Inflammatory macrophage (primary cell): ENCODE measurements at regions not wholly inside any gene's neighbourhood (a gene's known extent, or its start where the extent isn't known, plus 50 kb on each side); places are given as distances from the start of the nearest gene placed in this dataset.
"Not testable (repeated sequence)": the region's sequence is repeated elsewhere in the genome, so short reads cannot be mapped to it uniquely, and the experiment has no call there.

Experiments
- DNase-seq, 2 donors: peaks; one replicate each; pipeline ENCODE4 v3.0.0-alpha.2; 2020 to 2022

DNA sequence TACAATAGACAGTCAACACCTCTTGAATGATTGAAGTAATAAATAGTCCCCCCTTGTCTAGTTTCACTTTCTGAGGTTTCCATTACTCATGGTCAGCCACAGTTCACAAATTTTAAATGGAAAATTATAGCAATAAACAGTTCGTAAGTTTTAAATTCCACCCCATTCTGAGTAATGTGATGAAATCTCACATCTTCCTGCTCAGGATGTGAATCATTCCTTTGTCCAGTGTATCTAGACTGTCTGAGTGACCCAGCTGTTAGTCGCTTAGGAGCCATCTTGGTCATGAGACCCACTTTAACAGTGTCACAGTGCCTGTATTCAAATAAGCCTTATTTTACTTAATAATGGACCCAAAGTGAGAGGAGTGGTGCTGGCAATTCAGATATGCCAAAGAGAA lies 311.6 kb upstream of the PRR16 start:
- DNase-seq = peak; percentile 27 to 56

DNA sequence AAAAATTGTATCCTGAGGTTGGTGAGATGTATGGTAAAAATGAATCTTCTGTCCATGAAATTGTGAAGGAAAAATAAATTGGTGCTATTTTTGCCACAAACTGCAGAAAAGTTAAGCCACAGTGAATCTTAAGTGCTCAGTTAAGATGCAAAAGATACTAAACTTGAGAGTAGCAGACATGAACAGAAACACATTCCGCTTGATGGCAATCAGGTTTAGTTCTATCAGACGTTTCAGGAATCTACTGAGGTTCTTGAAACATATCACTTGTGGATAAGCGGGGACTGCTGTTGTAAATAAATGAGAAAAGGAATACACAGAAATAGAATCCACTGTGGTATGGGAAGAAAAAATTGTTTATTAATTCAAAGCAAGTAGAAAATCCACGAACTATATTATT lies 311.2 kb upstream of the PRR16 start:
- DNase-seq = no peak

DNA sequence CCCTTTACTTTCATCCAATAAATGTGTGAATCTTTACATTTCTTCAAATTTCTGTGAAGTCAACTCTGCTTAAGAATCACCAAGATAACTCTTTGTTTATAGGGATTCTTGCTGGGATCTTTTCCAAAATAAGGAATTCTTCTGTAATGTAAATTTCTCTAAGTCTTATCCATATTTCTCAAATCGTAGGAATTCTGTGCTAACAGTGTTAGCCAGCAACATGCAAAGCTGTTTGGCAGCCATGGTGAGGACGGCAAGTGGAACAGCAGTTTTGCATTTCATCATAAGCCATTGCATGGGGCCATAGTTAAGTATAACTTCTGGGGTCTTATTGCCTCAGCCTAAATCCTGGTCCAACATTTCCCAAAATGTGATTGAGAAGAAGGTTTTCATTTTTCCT lies 310.5 kb upstream of the PRR16 start:
- no peak for DNase-seq

DNA sequence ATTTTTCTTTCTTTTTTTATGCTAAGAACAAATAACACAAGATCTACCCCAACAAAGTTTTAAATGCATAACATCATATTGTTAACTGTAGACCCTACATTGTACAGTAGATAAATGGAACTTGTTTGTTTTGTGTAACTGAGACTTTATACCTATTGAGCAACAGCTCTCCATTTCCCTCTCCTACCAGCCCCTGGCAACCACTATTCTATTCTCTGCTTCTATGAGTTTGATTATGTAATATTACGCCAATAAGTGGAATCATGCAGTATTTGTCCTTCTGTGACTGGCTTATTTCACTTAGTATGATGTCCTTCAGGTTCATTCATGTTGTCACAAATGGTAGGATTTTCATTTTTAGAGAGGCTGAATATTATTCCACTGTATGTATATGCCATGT lies 308.2 kb upstream of the PRR16 start:
- DNase-seq = peak in 1 of 2 donors; percentile 56

DNA sequence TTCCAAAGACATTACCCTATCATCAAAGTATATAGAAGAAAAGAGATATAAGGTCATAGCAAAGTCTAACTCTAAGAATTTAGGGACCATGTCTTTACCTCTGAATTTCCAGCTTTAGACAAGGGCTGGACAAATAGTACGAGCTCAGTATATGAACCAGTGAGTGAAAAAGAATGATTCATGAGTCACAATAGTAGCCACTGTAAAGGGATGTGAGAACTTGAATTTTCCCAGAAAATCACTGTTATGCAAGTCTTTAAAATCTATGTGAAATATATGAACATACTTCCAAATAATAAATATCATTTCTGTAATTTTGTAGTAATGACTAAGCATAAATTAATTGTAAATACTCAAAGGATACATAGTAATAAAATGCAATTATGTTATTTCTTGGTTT lies 305.9 kb upstream of the PRR16 start:
- peak in 1 of 2 donors; percentile 42 for DNase-seq

DNA sequence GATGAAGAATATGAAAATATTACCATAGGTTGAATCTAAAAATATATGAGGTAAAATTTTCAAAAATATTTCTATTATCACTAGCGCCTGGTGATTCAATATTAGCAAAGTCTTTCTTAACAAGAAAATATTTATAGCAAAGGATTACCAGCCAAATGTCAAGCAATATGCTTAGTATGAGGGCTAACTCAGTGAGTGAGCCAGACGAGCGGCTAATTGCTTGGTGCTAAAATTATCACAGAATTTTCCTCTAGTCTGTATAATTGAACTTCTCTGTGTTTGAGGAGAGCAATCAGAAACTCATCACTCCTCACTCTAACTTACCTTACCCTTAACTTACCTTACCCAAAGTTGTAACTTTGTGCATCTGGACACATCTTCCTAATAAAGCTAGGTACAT lies 304.9 kb upstream of the PRR16 start:
- no peak for DNase-seq

DNA sequence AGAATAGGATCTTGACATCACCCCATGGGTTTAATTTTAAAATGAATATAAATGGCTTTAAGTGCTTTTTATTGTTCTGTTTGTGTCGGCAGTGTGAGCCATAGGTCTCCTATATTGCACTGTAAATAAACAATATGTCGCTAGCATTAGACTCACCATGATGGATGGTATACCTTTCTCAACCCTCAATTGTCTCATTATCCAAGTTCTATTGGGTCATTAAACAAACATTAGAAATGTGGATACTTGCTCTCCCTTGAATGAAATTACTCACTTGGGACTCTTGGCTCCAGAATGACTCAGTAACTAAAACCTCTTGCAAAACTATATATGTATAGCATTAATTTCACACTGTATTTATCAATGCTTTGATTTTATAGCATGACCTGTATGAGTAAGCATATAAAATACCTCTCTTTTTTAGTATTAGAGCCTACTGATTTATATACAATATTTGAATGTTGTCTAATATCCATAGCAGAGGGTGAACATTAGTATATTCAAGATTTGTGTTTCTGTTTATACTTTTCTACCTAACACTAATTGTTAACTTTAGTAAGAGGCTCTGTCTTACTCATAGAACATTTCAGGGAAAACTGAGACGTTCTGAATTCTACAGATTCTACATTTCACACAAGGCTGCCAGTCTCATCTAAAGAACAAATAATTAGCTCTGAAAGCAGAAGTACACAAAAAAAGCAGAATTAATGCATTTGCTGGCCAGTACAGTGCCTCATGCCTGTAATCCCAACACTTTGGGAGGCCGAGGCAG lies 303.8 kb upstream of the PRR16 start:
- DNase-seq = no peak

DNA sequence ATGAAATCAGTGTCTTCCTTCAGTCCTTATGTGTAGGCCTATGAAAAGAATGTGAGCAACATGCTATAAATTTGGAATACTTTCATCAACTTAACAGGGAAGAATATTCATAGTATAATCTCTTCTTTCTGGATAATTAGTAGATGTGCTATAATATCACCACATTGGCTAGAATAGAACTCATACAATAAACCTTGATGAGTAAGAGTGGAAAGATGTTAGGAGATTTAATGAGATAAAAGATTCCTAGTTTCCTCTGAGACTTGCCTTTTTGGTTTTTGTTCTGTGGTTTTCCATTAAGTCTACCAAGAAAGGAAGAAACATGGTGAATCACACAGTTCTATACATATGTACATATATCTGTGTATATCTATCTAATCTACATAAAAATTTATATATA lies 301.8 kb upstream of the PRR16 start:
- DNase-seq = no peak

DNA sequence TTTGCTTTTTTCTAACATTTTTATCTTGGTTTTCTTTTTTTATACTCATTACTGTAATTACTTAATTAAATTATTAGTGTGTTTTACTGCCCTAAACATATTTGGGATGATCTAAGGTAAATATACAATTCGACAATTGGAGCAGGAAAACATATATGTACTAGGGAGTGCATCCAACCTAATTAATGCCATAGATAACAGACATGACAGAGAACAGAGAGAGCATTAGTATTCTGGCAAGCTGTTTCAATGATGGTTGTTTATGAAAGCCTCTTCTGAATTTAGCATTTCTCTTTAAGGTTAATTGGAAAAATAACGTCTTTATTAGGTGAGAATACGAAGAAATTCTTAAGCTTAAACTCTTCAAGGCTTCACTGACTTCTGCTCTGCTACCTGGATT lies 300.1 kb upstream of the PRR16 start:
- no peak for DNase-seq

DNA sequence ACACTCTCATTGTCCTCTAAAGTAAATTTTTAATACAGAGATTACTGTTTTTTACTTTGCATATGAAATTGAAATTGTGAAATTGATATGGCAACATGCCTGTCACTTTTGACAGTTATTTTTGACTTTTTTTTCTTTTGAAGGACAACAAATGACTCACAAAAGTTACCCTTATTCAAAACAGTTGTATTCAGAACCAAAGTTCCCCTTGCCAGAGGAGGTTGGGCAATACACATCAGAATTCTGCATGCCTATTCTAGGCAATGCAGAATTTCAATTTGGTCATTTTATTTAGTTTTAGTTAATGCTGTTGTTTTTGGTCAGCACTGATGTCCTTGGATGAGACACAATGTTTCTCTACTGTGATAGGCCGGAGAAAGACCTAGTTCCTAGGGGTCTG lies 299.1 kb upstream of the PRR16 start:
- DNase-seq = peak; percentile 24 to 44

DNA sequence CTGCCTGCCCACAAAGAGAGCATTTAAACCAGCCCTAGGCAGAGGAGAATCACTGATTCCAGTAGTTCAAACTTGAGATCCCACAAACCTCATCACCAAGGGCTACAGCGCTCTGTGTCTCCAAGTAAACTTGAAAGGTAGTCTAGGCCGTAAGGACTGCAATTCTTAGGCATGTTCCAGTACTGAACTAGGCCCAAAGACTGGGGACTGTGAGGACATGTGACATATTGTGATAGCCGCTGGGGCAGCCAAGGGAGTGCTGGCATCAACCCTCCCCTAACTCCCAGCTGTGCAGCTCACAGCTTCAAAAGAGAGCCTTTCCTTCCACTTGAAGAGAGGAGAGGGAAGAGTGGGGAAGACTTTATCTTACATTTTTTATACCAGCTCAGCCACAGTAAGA lies 291.0 kb upstream of the PRR16 start:
- no peak for DNase-seq

DNA sequence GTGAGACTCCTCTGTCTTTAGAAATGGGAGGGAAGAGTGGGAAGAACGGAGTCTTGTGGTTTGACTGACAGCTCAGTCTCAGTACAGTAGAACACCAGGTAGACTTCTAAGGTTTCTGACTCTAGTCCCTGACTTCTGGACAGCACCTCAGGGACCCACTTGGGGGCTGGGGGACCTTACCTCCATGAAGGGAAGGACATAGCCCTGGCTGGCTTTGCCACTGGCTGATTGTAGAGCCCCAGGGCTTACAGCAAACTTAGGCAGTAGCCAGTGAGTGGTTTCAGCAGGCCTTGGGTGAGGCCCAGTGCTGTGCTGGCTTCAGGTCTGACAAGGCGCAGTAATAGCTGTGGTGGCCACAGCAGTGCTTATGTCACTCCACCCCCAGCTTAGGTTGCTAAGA lies 290.0 kb upstream of the PRR16 start:
- no peak for DNase-seq

DNA sequence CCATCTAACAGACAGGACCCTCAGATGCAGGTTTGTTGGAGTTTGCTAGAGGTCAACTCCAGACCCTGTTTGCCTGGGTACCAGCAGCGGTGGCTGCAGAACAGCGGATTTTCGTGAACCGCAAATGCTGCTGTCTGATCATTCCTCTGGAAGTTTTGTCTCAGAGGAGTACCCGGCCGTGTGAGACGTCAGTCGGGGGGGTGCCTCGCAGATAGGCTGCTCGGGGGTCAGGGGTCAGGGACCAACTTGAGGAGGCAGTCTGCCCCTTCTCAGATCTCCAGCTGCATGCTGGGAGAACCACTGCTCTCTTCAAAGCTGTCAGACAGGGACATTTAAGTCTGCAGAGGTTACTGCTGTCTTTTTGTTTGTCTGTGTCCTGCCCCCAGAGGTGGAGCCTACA lies 282.9 kb upstream of the PRR16 start:
- DNase-seq = not testable (repeated sequence)

DNA sequence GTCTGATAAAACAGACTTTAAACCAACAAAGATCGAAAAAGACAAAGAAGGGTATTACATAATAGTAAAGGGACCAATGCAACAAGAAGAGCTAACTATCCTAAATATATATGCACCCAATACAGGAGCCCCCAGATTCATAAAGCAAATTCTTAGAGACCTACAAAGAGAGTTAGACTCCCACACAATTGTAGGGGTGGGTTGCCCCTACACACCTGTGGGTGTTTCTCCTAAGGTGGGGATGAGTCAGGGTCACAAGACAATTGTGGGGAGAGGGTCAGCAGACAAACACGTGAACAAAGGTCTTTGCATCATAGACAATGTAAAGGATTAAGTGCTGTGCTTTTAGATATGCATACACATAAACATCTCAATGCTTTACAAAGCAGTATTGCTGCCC lies 269.4 kb upstream of the PRR16 start:
- not testable (repeated sequence) for DNase-seq

DNA sequence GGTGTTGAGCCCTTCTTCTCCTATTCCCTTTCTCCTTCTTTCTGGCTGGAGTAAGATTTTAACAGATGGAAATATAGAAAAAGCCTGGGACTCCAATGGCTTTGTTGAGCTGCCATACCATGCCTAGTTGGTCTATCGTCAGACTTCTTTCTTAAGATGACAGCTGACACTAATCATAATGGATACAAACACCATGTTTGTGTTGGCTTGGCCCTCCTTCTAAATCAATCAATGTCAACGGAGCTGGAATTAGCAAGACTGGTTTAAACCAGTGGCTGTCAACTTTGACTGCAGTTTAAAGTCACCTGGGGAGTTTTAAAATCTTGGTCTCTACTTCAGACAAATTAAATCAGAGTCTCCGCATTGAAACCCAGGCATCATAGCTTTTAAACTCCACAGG lies 264.5 kb upstream of the PRR16 start:
- no peak for DNase-seq

DNA sequence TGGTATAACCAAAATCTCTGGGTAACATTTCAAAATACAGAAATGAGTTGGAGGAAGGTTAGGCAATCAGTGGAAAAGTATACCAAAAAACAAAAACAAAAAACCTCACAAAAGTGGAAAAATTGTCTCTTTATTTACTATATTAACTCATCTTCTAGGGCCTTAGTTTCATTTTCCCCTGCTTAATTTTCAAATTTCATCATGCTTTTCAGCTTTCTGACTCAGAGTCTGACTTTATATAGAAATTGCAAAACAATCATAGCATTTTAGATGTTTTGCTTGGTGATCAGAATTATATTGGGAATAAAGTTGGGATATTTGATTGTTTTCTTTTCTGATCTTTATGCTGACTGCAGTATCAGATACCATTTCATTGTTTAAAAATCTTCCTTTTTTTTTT lies 257.0 kb upstream of the PRR16 start:
- DNase-seq = peak in 1 of 2 donors; percentile 37

DNA sequence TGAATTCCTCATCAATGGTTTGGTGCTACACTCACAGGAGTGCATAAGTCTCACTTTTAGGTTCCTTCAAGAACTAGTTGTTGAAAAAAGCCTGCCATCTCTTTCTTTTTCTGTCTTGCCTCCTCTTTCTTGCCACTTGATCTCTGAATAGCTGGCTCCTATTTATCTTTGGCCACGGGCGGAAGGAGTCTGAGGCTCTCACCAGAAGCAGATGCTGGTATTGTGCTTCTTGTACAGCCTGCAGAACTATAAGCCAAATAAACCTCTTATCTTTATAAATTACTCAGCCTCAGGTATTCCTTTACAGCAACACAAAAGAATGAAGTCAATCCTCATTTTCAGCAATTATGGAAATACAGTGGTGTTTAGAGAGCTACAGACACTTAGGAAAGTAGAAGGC lies 247.1 kb upstream of the PRR16 start:
- DNase-seq = no peak

DNA sequence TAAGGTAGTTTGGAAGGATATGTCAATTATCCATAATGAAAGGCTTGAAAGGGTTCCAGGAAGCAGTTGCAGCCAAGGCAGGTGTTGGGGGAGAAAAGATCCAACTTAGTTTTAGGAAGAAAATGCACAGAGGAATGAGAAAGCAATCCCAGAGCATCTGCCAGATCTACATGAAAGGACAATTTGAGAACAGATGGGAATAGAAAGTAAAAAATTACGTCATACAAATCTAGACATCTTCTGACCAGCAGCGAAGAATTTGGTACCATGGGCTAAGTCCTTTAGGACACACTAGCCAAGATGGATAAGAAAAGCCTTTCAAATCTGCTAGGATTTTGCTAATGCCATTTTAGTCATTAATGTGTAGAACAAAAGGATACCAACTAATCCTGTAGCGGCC lies 244.1 kb upstream of the PRR16 start:
- DNase-seq = no peak

DNA sequence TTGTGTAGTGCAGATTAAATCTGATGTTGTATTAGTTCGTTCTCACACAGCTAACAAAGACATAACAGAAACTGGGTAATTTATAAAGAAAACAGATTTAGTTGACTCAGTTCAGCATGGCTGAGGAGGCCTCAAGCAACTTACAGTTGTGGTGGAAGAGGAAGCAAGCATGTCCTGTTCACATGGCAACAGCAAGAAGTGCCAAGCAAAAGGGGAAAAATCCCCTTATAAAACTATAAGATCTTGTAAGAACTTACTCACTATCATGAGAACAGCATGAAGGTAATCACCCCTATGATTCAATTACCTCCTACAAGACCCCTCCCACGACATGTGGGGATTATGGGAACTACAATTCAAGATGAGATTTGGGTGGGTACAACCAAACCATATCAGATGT lies 238.6 kb upstream of the PRR16 start:
- DNase-seq = no peak

DNA sequence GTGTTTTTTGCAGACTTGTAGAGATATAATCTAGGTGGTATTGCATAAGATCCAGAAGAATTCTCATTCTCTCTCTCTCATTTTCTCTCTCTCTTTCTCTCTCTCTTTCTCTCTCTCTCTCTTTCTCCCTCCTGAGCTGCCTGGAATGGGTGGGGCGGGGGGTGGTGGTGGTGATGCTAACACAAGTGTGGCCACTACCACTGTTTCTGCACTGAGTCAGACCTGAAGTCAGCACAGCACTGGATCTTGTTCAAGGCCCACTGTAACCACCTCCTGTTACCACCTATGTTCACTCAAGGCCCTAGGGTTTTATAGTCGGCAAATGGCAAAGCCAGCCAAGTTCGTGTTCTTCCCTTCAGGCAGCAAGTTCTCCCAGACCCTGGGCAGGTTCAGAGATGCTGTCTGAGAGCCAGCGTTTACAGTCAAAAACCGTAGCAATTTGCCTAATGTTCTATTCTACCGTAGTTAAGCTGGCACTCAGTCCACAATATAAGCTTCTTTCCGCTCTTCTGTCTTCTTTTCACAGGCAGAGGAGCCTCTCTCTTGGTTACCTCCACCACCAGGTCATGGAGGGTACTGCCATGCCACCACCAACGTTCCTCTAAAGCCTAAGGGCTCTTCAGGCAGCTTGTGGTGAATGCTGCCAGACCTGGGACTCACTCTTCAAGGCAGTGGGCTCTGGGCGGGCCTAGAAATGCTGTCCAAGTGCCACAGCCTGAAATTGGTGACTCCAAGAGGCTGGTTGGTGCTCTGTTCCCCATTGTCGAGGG lies 235.7 kb upstream of the PRR16 start:
- no peak for DNase-seq

DNA sequence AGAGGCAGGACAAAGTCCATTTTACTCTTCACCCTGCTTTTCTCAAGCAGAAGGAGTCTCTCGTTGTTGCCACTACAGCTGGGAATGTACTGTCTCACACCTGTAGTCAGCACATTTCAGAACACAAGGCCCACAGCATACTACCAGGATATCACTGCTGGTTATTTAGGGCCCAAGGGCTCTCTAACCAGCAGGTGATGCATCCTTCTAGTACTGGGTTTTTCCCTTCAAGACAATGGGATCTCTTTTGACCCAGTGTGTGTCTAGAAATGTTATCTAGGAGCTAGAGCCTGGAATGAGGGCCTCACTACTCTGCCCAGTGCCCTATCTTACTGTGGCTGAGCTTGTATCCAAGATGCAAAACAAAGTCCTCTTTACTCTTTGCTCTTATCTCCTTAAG lies 235.1 kb upstream of the PRR16 start:
- no peak for DNase-seq

DNA sequence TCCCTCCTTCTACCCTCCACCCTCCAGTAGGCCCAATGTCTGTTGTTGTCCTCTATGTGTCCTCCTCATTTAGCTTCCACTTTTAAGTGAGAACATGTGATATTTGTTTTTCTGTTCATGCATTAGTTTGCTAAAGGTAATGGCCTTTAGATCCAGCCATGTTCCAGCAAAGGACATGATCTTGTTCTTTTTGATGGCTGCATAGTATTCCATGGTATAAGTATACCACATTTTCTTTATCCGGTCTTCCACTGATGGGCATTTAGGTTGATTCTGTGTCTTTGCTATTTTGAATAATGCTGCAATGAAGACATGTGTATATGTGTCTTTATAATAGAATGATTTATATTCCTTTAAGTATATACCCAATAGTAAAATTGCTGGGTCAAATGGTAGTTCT lies 232.5 kb upstream of the PRR16 start:
- DNase-seq = no peak

DNA sequence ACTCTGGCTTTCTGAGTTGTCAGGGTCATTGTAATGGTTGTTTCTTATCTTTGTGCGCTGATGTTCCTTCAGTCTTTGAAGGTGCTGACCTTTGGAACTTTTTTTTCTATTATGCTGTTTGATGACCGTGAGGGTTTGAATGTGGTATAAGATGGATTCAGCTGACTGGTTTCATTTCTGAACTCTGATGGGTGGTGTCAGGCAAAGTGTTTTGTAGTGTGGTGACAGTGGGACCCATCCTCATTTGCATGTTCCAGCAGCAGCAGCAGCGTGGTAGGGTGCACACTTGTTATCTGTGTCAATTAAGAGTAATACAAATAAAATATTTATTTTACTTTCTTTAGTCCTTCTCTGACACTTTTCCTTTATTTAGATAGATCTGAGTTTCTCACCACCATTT lies 227.7 kb upstream of the PRR16 start:
- no peak for DNase-seq

DNA sequence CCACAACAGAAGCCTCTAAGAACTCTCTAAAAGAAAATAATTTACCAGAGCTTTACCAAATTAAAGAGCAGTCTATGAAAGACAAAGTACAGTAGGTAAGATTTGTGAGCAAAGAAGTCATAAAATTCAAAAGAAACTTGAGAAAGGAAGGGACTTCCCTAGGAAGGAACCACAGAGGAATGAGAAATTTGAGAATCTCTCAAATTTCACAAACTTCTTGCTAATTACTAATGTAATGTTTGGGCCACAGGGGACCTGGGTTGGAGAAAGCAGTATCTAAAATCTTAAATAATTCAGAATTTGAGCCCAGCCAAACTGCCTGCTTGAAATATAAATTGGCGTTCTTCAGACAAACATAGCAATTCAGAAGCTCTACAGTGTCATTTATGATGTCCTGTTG lies 225.0 kb upstream of the PRR16 start:
- DNase-seq = peak; percentile 11 to 25
